Tibial artery (tissue), 4 donors: ENCODE measurements at regions not wholly inside any gene's neighbourhood (a gene's known extent, or its start where the extent isn't known, plus 50 kb on each side); places are given as distances from the start of the nearest gene placed in this dataset.

Experiments used
- DNase-seq, 2 donors: peaks; one replicate each; pipeline ENCODE4 v3.0.0-alpha.2; 2019
- H3K27ac ChIP-seq, 2 donors: fragments of 200-600 bp; sonication (generic) in 1 of 2; 1 replicate in 1 of 2; 2 replicates in 1 of 2; pipeline ENCODE4 v1.5.1; 2018 to 2019; ENCODE audit warnings: mild to moderate bottlenecking in 1 of 2
- H3K27me3 ChIP-seq, 2 donors: fragments of 200-600 bp; sonication (generic) in 1 of 2; one replicate each; pipeline versions ENCODE4 v1.5.1 to v1.6.0; 2016 to 2019
- H3K36me3 ChIP-seq, 3 donors: fragments of 200-600 bp; sonication (generic) in 2 of 3; one replicate each; pipeline ENCODE4 v1.5.1; 2016 to 2019; ENCODE audit warnings: mild to moderate bottlenecking in 2 of 3
- H3K4me1 ChIP-seq, 4 donors: fragments of 200-600 bp; sonication (generic) in 2 of 4; 1 replicate in 3 of 4; 2 replicates in 1 of 4; pipeline ENCODE4 v1.5.1; 2016 to 2019
- H3K4me3 ChIP-seq, 2 donors: fragments of 200-600 bp; sonication (generic) in 1 of 2; 1 replicate in 1 of 2; 2 replicates in 1 of 2; pipeline ENCODE4 v1.5.1; 2018 to 2019; ENCODE audit warnings: mild to moderate bottlenecking in 2 of 2
- H3K9me3 ChIP-seq, 3 donors: fragments of 200-600 bp; sonication (generic) in 1 of 3; one replicate each; pipeline ENCODE4 v1.5.1; 2016 to 2019
- intact Hi-C: fragments of 100-400 bp; cut with DNase I; formaldehyde crosslinking; loops from one replicate; pipeline ENCODE4 v1.15.0; 2023; ENCODE audit warnings: low total_unique reads
- TF ChIP-seq, protein P1 (sequence below), 2 experiments: fragments of 200-600 bp in 1 of 2; fragments of 450-650 bp in 1 of 2; IDR thresholded peaks; one replicate each; pipeline ENCODE4 v1.5.1; 2017 to 2019; ENCODE audit warnings: antibody characterized with exemption in 2 of 2, mild to moderate bottlenecking in 1 of 2, moderate library complexity in 1 of 2

DNA sequence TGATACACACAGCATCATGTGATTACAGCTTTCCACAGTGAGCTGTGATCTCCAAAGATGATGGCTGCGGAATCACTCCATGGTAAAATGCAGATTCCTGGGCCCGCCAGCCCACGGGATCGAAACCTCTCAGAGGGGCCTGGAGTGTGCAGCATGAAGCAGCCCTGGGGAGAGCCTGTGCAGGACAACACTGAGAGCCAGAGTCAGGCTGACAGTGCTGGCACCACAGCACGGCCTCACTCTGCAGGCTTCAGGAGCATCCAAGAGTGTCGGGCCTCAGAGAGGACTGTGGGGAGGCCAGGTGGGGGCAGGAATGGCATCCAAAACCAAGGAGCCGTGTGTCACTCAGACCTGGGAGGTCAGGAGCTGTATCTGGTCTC is 533.4 kb downstream of the TCERG1L start:
- Histone ChIP-seq H3K9me3 (no peaks in the 10 kb centered on the region), H3K27ac (no peak overlapping the region), H3K4me1 (no peaks in the 10 kb centered on the region), H3K4me3 (no peak overlapping the region), H3K27me3 (peaks cover 0 to 4% of the 10 kb centered on the region in 2 donors), H3K36me3 (no peaks in the 10 kb centered on the region)
- intact Hi-C loops = no loop called here
- TF ChIP-seq, protein P1, sequence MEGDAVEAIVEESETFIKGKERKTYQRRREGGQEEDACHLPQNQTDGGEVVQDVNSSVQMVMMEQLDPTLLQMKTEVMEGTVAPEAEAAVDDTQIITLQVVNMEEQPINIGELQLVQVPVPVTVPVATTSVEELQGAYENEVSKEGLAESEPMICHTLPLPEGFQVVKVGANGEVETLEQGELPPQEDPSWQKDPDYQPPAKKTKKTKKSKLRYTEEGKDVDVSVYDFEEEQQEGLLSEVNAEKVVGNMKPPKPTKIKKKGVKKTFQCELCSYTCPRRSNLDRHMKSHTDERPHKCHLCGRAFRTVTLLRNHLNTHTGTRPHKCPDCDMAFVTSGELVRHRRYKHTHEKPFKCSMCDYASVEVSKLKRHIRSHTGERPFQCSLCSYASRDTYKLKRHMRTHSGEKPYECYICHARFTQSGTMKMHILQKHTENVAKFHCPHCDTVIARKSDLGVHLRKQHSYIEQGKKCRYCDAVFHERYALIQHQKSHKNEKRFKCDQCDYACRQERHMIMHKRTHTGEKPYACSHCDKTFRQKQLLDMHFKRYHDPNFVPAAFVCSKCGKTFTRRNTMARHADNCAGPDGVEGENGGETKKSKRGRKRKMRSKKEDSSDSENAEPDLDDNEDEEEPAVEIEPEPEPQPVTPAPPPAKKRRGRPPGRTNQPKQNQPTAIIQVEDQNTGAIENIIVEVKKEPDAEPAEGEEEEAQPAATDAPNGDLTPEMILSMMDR (IDR thresholded peaks at IDR 0.05) = no peak
- peak in 1 of 2 donors; percentile 37 for DNase-seq

DNA sequence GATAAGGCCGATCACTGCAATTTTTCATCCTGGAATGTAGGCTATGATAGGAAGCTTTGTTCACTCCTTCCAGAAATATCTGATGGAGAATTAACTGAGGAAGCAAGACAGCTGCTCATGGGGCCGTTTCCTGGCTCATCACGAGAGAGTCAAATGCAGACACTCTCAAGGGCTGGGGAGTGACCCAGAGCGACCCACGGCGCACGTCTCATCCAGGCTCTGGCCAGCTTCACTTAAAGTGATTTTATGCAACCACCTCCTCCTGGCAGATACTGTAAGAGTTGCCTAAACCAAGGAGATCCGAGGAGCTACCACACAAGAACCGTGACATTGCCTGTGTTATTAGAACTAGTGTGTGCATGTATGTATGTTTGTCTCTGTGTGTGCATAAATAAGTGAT is 530.8 kb downstream of the TCERG1L start:
- Histone ChIP-seq H3K4me1 (no peaks in the 10 kb centered on the region), H3K27ac (no peak overlapping the region), H3K4me3 (no peak overlapping the region), H3K27me3 (no peaks in the 10 kb centered on the region), H3K36me3 (no peaks in the 10 kb centered on the region), H3K9me3 (no peaks in the 10 kb centered on the region)
- TF ChIP-seq, protein P1 (IDR thresholded peaks at IDR 0.05) = no peak
- intact Hi-C loops = no loop called here
- no peak for DNase-seq

DNA sequence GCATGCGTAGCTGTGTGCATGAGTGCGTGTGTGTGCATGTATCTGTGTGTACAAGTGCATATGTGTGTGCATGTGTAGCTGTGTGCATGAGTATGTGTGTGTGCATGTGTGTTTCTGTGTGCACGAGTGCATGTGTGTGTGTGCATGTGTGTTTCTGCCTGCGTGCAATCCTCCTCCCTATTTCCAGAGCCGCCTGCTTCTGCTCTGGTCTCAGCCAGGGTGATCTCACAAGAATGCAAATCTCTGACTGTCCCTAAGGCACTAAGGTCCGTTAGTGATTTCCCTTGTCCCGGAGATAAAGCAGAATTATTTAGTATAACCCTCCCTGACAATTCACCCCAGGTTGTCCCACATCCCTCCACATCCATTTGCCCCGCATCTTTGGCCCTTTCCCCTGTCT is 530.3 kb downstream of the TCERG1L start:
- Histone ChIP-seq H3K4me3 (no peak overlapping the region), H3K27me3 (peaks cover 0 to under 1% of the 10 kb centered on the region in 2 donors), H3K27ac (no peak overlapping the region), H3K9me3 (no peaks in the 10 kb centered on the region), H3K36me3 (no peaks in the 10 kb centered on the region), H3K4me1 (no peaks in the 10 kb centered on the region)
- no peak for DNase-seq
- TF ChIP-seq, protein P1 (IDR thresholded peaks at IDR 0.05) = no peak
- intact Hi-C loops = no loop called here

DNA sequence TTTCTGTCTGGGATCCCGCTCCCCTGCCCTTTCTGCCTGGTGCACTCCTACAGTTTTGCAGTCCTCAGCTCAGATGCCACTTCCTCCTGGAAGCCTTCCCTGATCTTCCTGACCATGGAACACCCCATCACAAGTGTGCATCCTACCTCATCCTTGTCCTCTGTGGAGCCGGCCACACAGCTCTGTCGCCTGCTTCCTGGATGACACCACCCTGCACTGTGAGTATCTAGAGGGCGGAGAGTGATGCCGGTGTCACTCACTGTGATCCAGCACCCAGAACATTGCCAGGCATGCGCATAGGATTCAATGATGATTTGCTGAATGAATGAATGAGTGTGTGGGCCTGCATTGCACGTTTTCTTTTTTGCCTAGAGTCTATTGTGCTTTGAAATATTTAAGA is 529.9 kb downstream of the TCERG1L start:
- Histone ChIP-seq H3K4me1 (no peaks in the 10 kb centered on the region), H3K27ac (no peak overlapping the region), H3K27me3 (peaks cover 0 to 4% of the 10 kb centered on the region in 2 donors), H3K36me3 (no peaks in the 10 kb centered on the region), H3K9me3 (no peaks in the 10 kb centered on the region), H3K4me3 (no peak overlapping the region)
- TF ChIP-seq, protein P1 (IDR thresholded peaks at IDR 0.05) = no peak
- DNase-seq = no peak
- intact Hi-C loops = no loop called here

DNA sequence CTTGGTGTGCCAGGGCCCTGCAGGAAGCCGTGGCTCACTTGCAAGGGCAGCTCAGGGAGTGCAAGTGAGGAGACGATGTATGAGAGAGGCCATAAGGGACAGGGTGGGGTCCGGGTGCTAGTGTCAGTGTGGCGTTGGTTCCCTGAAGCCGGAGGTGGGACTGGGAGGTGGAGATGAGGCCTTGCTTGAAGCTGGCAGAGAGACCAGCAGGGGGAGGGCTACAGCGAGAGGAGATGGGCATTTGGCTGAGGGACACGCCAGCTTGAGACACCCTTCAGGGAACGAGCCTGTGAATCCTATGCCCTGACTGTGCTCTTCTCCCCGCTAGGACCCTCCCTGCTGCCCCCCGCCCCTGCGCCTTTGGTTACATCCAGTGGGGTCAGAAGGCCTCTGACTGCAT is 529.1 kb downstream of the TCERG1L start:
- Histone ChIP-seq H3K36me3 (no peaks in the 10 kb centered on the region), H3K9me3 (no peaks in the 10 kb centered on the region), H3K27me3 (peaks cover 0 to 4% of the 10 kb centered on the region in 2 donors), H3K27ac (no peak overlapping the region), H3K4me1 (no peaks in the 10 kb centered on the region), H3K4me3 (no peak overlapping the region)
- TF ChIP-seq, protein P1 (IDR thresholded peaks at IDR 0.05) = no peak
- no peak for DNase-seq
- intact Hi-C loops = no loop called here

DNA sequence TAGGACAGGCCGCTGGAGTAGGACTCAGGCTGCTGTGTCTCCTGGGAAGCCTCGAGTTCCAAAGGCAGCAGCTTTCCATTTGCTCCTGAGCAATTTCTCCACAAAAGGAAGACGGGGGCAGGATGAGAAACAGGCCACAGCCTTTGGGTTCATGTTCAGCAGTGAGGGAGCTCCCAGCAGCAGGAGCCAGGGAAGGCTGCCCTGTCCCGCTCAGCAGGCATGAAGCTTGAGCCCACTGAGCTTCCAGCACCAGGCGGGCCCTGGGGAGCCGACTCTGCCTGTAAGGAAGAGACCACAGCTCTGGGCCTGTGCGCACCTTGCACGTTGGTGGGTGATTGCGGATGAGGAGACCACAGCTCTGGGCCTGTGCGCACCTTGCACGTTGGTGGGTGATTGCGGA is 527.2 kb downstream of the TCERG1L start:
- Histone ChIP-seq H3K27ac (no peak overlapping the region), H3K4me1 (no peaks in the 10 kb centered on the region), H3K36me3 (no peaks in the 10 kb centered on the region), H3K4me3 (no peak overlapping the region), H3K9me3 (no peaks in the 10 kb centered on the region), H3K27me3 (peaks cover 0 to 4% of the 10 kb centered on the region in 2 donors)
- TF ChIP-seq, protein P1 (IDR thresholded peaks at IDR 0.05) = no peak
- intact Hi-C loops = no loop called here
- no peak for DNase-seq
